Smooth muscle cell (in vitro differentiated cells): ENCODE measurements at regions not wholly inside any gene's neighbourhood (a gene's known extent, or its start where the extent isn't known, plus 50 kb on each side); places are given as distances from the start of the nearest gene placed in this dataset.

Experiments used
- DNase-seq: peaks from one replicate; lab custom pipeline; 2025; ENCODE audit not compliant: unreplicated experiment; lab: John Stamatoyannopoulos, UW
- H2AFZ ChIP-seq: fragments of 200-600 bp; sonication (generic); 2 replicates; pipeline ENCODE4 v1.6.0; 2016; ENCODE audit warnings: antibody characterized with exemption, low read depth, mild to moderate bottlenecking
- H3F3A ChIP-seq: fragments of 200-600 bp; sonication (generic); 2 replicates; pipeline ENCODE4 v1.6.0; 2017; ENCODE audit warnings: antibody characterized with exemption, low read depth
- H3K27ac ChIP-seq: fragments of 200-600 bp; sonication (generic); 2 replicates; pipeline ENCODE4 v1.5.1; 2016; ENCODE audit warnings: low read depth, mild to moderate bottlenecking
- H3K27me3 ChIP-seq: fragments of 200-600 bp; sonication (generic); 2 replicates; pipeline ENCODE4 v1.6.1; 2016; ENCODE audit warnings: low read depth, mild to moderate bottlenecking
- H3K36me3 ChIP-seq: fragments of 200-600 bp; sonication (generic); 2 replicates; pipeline ENCODE4 v1.5.1; 2016; ENCODE audit warnings: low read depth
- H3K4me1 ChIP-seq: fragments of 200-600 bp; sonication (generic); 2 replicates; pipeline ENCODE4 v1.5.1; 2016; ENCODE audit warnings: low read depth
- H3K4me2 ChIP-seq: fragments of 200-600 bp; sonication (generic); 2 replicates; pipeline ENCODE4 v1.6.0; 2016; ENCODE audit warnings: mild to moderate bottlenecking
- H3K4me3 ChIP-seq: fragments of 200-600 bp; sonication (generic); 2 replicates; pipeline ENCODE4 v1.5.1; 2016; ENCODE audit warnings: mild to moderate bottlenecking
- H3K79me2 ChIP-seq: fragments of 200-600 bp; sonication (generic); 2 replicates; pipeline ENCODE4 v1.6.0; 2016; ENCODE audit warnings: low read depth, mild to moderate bottlenecking
- H3K9ac ChIP-seq: fragments of 200-600 bp; sonication (generic); 2 replicates; pipeline ENCODE4 v1.6.0; 2016; ENCODE audit warnings: low read depth
- H3K9me3 ChIP-seq: fragments of 200-600 bp; sonication (generic); replicated peaks from 2 replicates; pipeline ENCODE4 v1.5.1; 2016; ENCODE audit warnings: low read depth
- H4K20me1 ChIP-seq: fragments of 200-600 bp; sonication (generic); 2 replicates; pipeline ENCODE4 v1.6.0; 2016; ENCODE audit warnings: low read depth
- CTCF ChIP-seq: fragments of 200-600 bp; sonication (generic); IDR thresholded peaks from 2 replicates; pipeline ENCODE4 v1.5.1; 2017; ENCODE audit warnings: borderline replicate concordance, mild to moderate bottlenecking, antibody characterized with exemption; ENCODE audit not compliant: insufficient read depth, poor library complexity, severe bottlenecking
- WGBS: methylation state at CpG from one replicate; pipeline ENCODE4 v1.1.7; 2016; ENCODE audit warnings: low lambda C conversion rate; 5-methylcytosine and 5-hydroxymethylcytosine counted together

GRCh38 chr2:83071914-83072313 lies 1387.2 kb downstream of the SUCLG1 start:
- Histone ChIP-seq H3K27ac (no peak overlapping the region), H3K9ac (no peak overlapping the region), H3K9me3 (no peaks in the 10 kb centered on the region), H3K4me1 (no peaks in the 10 kb centered on the region), H3K4me3 (no peak overlapping the region), H2AFZ (no peak overlapping the region), H3K4me2 (no peak overlapping the region), H3F3A (no peaks in the 10 kb centered on the region), H4K20me1 (no peaks in the 10 kb centered on the region), H3K27me3 (no peaks in the 10 kb centered on the region), H3K36me3 (no peaks in the 10 kb centered on the region), H3K79me2 (no peaks in the 10 kb centered on the region)
- no peak for TF ChIP-seq CTCF
- DNase-seq = no peak
- whole genome bisulfite sequencing = 85% methylated on average over 1 of the region's 1 CpG

GRCh38 chr2:83071352-83071751 lies 1387.7 kb downstream of the SUCLG1 start:
- Histone ChIP-seq H2AFZ (no peak overlapping the region), H4K20me1 (no peaks in the 10 kb centered on the region), H3K4me2 (no peak overlapping the region), H3F3A (no peaks in the 10 kb centered on the region), H3K9ac (no peak overlapping the region), H3K27me3 (no peaks in the 10 kb centered on the region), H3K79me2 (no peaks in the 10 kb centered on the region), H3K27ac (no peak overlapping the region), H3K4me1 (no peaks in the 10 kb centered on the region), H3K36me3 (no peaks in the 10 kb centered on the region), H3K9me3 (no peaks in the 10 kb centered on the region), H3K4me3 (no peak overlapping the region)
- no peak for DNase-seq
- WGBS = 74% methylated on average over 5 of the region's 5 CpGs
- no peak for TF ChIP-seq CTCF

GRCh38 chr2:83069724-83070123 lies 1389.4 kb downstream of the SUCLG1 start:
- H3K79me2 ChIP-seq = no peaks in the 10 kb centered on the region
- H4K20me1 ChIP-seq = no peaks in the 10 kb centered on the region
- H3K4me1 ChIP-seq = no peaks in the 10 kb centered on the region
- H3K27me3 ChIP-seq = no peaks in the 10 kb centered on the region
- no peaks in the 10 kb centered on the region for H3F3A ChIP-seq
- no peak overlapping the region for H2AFZ ChIP-seq
- no peaks in the 10 kb centered on the region for H3K36me3 ChIP-seq
- no peak for TF ChIP-seq CTCF
- no peak overlapping the region for H3K9ac ChIP-seq
- DNase-seq = no peak
- no peak overlapping the region for H3K27ac ChIP-seq
- H3K4me3 ChIP-seq = no peak overlapping the region
- H3K9me3 ChIP-seq = no peaks in the 10 kb centered on the region
- peak overlapping the region; percentile 1 for H3K4me2 ChIP-seq

GRCh38 chr2:83068714-83069113 lies 1390.4 kb downstream of the SUCLG1 start:
- Histone ChIP-seq H3K4me1 (no peaks in the 10 kb centered on the region), H3K79me2 (no peaks in the 10 kb centered on the region), H3K9me3 (no peaks in the 10 kb centered on the region), H3K4me3 (no peak overlapping the region), H3K27ac (no peak overlapping the region), H2AFZ (no peak overlapping the region), H3F3A (no peaks in the 10 kb centered on the region), H3K36me3 (no peaks in the 10 kb centered on the region), H3K9ac (no peak overlapping the region), H3K4me2 (no peak overlapping the region), H4K20me1 (no peaks in the 10 kb centered on the region), H3K27me3 (no peaks in the 10 kb centered on the region)
- DNase-seq = no peak
- WGBS = 76% methylated on average over 1 of the region's 1 CpG
- no peak for TF ChIP-seq CTCF
